T-helper 2 cell (primary cell): ENCODE measurements at regions not wholly inside any gene's neighbourhood (a gene's known extent, or its start where the extent isn't known, plus 50 kb on each side); places are given as distances from the start of the nearest gene placed in this dataset.

ENCODE experiments used
- DNase-seq, 5 experiments: peaks; one replicate each; pipeline versions ENCODE4 v3.0.0 to v3.0.0-alpha.2; 2012 to 2022

GRCh38 chr15:38176691-38177090 is 75.9 kb upstream of the SPRED1 start:
- DNase-seq: no peak

- DNase-seq: no peak
These were observed 69.7 kb upstream of the SPRED1 start for GRCh38 chr15:38182900-38183299.

- no peak for DNase-seq
These were observed 66.1 kb upstream of the SPRED1 start for GRCh38 chr15:38186507-38186906.

- no peak for DNase-seq
These were observed 64.9 kb upstream of the SPRED1 start for GRCh38 chr15:38187630-38188313.

DNA sequence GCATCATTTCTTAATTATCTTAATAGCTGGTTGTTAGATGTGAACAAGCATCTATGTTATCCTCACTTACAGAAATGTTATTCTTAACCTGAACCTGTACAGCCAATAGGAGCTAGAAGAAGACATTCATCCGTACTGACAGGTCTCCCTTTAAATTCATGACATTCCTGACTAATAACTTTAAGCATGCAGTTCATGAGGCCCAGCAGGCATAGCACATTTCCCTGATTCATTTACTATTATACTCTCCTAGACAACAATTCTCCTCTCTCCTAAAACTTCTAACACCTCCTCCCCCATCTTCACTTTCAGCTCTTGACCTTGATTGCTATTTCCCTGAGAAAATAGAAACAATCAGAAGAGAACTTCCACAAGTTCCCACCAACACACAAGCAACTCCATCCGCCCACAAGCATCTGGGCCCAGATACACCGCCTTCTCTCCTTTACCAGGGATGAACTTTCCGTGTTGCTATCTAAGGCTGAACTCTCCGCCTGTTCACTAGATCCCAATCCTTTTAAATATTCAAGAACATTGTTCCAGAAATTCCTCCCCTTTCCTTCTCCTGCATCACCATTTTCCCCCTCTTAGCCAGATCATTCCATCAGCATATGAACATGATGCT is 62.9 kb upstream of the SPRED1 start:
- DNase-seq: no peak

DNA sequence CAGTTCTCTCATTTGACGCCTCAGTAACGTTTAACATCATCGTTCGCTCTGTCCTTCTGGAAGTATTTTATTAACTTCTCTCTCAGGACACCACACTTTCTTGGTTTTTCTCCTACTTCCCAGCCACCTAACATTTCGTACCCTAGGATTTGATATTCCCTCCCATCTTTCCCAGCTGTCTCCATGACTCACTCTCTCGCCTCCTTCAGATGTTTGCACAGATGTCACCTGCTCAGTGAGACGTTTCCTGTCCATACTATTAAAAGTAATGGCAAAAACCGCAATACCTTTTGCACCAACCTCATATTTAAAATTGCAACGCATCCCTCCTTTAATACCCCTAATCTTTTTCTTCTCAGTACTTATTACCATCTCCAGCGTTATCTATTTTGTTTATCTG is 62.1 kb upstream of the SPRED1 start:
- DNase-seq: no peak

DNA sequence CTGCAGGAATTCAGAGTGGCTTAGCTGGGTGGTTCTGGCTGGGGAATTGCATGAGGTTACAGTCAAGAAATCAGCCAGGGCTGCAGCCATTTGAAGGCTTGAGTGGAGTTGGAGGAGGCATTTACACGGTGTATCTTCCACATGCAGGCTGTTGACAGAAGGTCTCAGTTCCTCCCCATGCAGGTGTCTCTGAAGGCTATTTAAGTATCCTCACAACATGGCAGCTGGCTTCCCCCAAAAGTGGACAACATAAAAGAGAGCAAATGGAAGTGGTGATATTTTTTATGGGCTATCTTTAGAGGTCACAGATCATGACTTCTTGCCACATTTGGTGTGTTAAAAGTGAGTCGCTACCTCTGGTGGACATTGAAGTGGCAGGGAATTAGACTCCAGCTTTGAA is 60.1 kb upstream of the SPRED1 start:
- no peak for DNase-seq

- no peak for DNase-seq
These were observed 59.1 kb upstream of the SPRED1 start for GRCh38 chr15:38193496-38193895.

GRCh38 chr15:38195191-38195901 is 57.3 kb upstream of the SPRED1 start:
- no peak for DNase-seq

- DNase-seq: no peak
These were observed 56.6 kb upstream of the SPRED1 start for GRCh38 chr15:38196076-38196475.

- DNase-seq: no peak
These were observed 55.1 kb upstream of the SPRED1 start for GRCh38 chr15:38197553-38197952.

GRCh38 chr15:38201714-38202113 is 50.9 kb upstream of the SPRED1 start:
- no peak for DNase-seq

GRCh38 chr15:38202361-38202760 is 50.3 kb upstream of the SPRED1 start:
- DNase-seq: no peak
